ES-I3 (cell line): ENCODE measurements at regions not wholly inside any gene's neighbourhood (a gene's known extent, or its start where the extent isn't known, plus 50 kb on each side); places are given as distances from the start of the nearest gene placed in this dataset.

Source experiments
- H3K36me3 ChIP-seq: 2 replicates; pipeline ENCODE4 v1.6.1; 2013; ENCODE audit warnings: mild to moderate bottlenecking, low read length, control low read depth, moderate library complexity; ENCODE audit not compliant: insufficient read depth
- H3K4me1 ChIP-seq: 2 replicates; pipeline ENCODE4 v1.6.1; 2013; ENCODE audit warnings: mild to moderate bottlenecking, control low read depth, low read length; ENCODE audit not compliant: insufficient read depth
- H3K9ac ChIP-seq: 2 replicates; pipeline ENCODE4 v1.6.1; 2013; ENCODE audit warnings: low read depth, mild to moderate bottlenecking, low read length, moderate library complexity
- H3K9me3 ChIP-seq: 2 replicates; pipeline ENCODE4 v1.6.1; 2013; ENCODE audit warnings: mild to moderate bottlenecking, low read length, moderate library complexity; ENCODE audit not compliant: control insufficient read depth, insufficient read depth

DNA sequence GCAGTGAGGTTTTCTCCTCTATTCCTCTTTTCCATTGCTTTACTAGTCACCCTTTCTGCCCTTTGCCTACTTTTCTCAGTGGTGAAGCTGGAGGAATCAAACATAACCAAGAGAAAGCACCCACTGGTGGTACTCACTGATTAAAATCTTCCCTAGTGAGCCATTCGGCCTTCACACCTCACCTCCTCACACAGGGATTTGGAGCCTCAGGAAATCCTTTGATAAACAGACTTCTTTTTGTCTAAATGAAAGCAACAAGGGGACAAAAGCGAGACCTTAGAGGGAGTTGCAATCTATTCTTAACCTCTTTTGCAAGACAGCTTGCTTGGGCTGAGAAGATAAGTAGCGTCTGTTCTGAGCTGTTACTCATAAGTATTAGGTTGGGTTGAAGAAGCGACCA lies 572.6 kb downstream of the ZNF674 start:
- H3K4me1 ChIP-seq, result no peaks in the 10 kb centered on the region
- no peaks in the 10 kb centered on the region for H3K9me3 ChIP-seq
- no peak overlapping the region for H3K9ac ChIP-seq
- no peaks in the 10 kb centered on the region for H3K36me3 ChIP-seq

DNA sequence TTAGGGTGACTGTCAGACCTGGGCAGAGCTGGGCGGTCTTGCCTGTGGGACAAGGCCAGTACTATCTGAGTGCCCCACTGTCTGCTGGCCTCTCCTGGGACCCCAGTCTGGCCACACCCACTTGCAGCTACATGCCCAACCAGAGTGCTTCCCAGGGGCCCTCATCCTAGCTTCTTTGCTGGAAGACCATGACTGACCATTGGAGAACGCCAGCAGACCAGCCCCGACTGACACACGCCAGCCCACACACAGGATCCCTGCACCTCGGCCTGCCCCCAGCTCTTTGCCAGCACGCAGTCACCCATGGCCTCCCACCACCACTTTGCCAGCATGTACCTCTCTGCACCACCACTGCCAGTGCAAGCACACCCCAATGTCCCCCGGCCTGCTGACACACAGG lies 585.7 kb downstream of the ZNF674 start:
- H3K9ac ChIP-seq, result no peak overlapping the region
- peaks cover under 1% of the 10 kb centered on the region; the same call in 1 of the 2 replicates for H3K4me1 ChIP-seq
- H3K9me3 ChIP-seq, result peaks cover 3% of the 10 kb centered on the region; the same call in 1 of the 2 replicates
- H3K36me3 ChIP-seq, result no peaks in the 10 kb centered on the region

DNA sequence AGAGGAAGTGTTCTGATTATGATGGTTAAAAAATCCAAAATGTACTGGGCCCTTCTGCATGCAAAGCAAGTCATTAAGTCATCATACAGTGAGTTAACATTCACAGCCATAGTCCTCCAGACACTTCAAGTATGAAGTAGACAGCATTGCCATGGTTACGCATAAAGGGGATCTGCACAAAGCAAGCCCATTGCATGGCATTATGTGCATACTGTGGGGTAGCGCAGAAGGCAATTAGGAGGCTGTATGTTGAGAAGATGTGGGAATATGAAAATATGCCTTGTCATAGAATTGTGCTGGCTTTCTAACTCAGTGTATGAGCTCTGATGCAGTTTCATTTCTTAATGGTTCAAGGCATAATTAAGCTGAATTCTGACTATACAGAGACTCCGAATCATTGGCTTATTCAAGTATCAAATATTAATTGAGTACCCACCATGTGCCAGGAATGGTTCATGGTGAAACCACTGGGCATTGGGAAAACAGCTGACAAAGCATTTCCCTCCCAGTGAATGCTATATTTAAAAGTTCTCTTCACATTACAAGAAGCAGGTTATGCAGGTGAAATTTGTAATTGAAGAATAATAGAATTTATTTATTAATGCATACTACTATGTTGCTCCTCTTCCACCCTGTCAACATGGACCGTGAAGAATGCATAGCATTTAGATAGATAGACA lies 588.9 kb downstream of the ZNF674 start:
- H3K4me1 ChIP-seq, result peaks cover 8% of the 10 kb centered on the region
- no peaks in the 10 kb centered on the region for H3K9me3 ChIP-seq
- H3K9ac ChIP-seq, result no peak overlapping the region
- no peaks in the 10 kb centered on the region for H3K36me3 ChIP-seq

DNA sequence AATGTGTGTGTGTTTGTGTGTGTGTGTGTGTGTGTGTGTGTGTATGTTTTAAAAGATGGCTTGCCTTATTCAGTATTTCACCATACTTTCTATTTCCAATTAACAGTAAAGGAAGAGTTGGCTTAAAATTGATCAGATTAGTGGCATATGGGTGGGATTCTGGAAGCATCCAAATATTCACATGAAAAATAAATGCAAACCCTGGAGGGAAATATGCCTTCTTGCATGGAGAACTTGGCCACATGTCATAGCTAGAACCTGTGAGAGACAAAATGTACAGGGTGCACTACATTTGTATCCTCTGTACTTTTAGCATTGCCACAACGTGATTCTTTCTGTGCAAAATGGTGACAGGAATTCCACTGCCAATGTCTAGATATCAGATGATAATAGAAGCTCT lies 589.6 kb downstream of the ZNF674 start:
- H3K4me1 ChIP-seq, result peaks cover 8% of the 10 kb centered on the region
- H3K9me3 ChIP-seq, result no peaks in the 10 kb centered on the region
- no peak overlapping the region for H3K9ac ChIP-seq
- no peaks in the 10 kb centered on the region for H3K36me3 ChIP-seq

DNA sequence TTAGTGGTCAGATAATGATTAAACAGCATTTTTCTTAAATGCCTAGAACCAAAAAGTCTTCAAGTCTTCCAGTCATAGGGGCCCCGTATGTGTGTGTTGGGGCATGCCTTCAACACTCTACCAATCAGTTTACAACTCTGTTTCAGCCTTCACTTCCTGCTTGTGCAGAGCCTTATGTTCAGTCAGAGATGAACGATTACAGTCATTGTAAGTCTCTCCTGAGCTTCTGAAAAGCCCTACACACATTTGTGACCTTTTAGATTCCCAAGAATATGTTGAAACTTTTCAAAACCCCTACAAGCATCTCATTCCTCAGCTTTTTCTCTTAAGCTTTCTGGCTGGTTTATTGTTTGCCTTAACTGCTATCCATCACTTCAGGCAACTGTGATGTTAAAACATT lies 591.2 kb downstream of the ZNF674 start:
- H3K36me3 ChIP-seq, result no peaks in the 10 kb centered on the region
- H3K9ac ChIP-seq, result no peak overlapping the region
- no peaks in the 10 kb centered on the region for H3K9me3 ChIP-seq
- H3K4me1 ChIP-seq, result peaks cover 8% of the 10 kb centered on the region

DNA sequence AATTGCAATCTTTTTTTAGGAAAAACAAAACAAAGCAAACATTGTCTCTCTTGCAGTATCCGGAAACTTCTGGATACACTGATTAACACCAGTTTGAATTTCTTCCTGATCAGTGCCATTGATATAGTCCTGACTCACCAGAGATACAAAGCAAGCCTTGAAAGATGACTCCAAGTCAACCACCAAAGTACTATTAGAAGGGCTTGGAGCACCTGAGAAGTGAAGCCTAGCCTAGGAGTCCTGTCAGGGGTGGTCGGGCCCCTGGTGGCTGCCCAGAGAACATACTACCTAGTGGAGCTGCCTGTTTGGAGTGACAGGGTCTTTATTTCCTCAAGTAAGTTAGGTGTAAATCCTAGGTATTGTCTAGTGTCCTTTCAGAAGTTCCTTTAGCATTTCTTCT lies 593.2 kb downstream of the ZNF674 start:
- Histone ChIP-seq H3K9ac (no peak overlapping the region), H3K9me3 (no peaks in the 10 kb centered on the region), H3K4me1 (peaks cover 8% of the 10 kb centered on the region), H3K36me3 (no peaks in the 10 kb centered on the region)

DNA sequence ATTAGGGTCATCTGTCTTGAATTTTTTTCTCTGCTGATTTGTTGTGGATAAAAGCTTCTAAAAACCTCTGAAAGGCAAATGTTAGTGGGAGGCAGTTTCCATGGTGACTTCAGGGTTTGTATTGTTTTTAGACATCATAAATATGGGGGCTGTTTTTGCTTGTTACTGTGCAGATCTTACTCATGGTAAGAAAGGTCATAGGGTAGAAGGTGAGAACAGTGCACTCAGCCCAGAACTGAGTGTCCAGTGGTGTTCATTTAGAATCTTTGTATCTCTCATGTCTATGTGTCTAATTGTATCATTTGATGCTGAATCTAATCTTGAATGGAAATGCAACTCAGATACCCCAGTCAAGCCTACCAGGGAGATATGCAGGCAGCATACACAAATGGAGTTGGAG lies 609.8 kb downstream of the ZNF674 start:
- Histone ChIP-seq H3K9me3 (peaks cover 14% of the 10 kb centered on the region), H3K36me3 (no peaks in the 10 kb centered on the region; the same call in 1 of the 2 replicates), H3K4me1 (no peaks in the 10 kb centered on the region; the same call in 1 of the 2 replicates), H3K9ac (no peak overlapping the region)

DNA sequence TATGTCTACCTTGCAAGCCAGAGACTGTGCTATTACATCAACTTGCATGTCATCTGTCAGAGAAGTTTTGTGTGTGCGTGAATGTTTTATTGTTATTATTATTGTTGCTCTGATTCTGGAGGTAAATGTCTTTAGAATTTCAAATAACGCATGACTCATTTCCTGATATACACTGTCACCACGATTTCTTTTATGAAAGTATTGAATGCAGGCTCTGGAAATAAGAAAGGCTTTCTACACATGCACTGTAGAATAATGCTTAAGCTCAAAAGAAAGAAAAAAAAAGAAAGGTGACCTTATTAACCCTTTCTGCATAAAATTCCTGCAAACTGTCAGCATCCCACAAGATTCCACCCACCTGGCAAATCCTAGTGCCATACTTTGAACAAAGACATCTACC lies 632.9 kb downstream of the ZNF674 start:
- Histone ChIP-seq H3K9ac (no peak overlapping the region), H3K4me1 (peaks cover 25% of the 10 kb centered on the region), H3K9me3 (no peaks in the 10 kb centered on the region), H3K36me3 (no peaks in the 10 kb centered on the region)

DNA sequence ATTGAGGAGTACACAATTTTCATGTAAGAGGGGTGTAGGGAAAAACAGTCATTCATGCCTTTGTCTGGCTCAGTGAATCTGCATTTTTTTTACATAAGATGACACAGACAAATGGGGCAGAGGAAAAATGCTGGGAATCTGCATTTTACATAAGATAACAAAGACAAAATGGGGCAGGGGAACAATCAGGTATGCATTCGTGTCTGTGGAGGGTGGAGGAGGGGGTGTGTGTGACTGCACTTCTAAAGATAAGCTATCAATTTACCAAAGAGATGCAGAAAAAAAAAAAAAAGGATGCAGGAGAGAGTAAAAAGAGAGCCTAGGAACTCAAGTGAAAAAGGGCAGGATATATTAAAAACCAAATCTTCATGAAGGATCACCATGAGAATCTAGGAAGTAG lies 637.4 kb downstream of the ZNF674 start:
- Histone ChIP-seq H3K9me3 (no peaks in the 10 kb centered on the region), H3K36me3 (no peaks in the 10 kb centered on the region), H3K4me1 (peaks cover 51% of the 10 kb centered on the region), H3K9ac (no peak overlapping the region)

DNA sequence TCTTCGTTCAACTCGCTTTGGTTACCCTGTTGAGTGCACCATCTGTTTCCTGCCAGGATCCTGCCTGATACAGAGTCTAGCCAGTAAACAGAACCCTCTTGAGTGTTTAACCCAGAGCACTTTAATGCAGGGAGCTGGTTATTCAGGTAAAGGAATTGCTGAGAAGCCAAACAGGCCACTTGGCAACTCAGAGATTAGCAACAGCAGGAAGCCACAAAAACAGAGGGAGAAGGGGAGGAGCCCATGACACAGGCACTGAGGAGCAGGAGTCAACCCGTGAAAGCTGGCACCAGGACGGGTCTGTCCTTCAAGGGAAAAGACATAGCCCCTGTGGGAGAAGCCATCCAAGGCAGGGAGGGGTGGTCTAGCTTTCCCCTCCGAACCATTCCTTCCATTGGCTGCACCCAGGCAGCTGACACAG lies 641.4 kb downstream of the ZNF674 start:
- Histone ChIP-seq H3K4me1 (peaks cover 33% of the 10 kb centered on the region), H3K9me3 (no peaks in the 10 kb centered on the region), H3K36me3 (no peaks in the 10 kb centered on the region), H3K9ac (no peak overlapping the region)

DNA sequence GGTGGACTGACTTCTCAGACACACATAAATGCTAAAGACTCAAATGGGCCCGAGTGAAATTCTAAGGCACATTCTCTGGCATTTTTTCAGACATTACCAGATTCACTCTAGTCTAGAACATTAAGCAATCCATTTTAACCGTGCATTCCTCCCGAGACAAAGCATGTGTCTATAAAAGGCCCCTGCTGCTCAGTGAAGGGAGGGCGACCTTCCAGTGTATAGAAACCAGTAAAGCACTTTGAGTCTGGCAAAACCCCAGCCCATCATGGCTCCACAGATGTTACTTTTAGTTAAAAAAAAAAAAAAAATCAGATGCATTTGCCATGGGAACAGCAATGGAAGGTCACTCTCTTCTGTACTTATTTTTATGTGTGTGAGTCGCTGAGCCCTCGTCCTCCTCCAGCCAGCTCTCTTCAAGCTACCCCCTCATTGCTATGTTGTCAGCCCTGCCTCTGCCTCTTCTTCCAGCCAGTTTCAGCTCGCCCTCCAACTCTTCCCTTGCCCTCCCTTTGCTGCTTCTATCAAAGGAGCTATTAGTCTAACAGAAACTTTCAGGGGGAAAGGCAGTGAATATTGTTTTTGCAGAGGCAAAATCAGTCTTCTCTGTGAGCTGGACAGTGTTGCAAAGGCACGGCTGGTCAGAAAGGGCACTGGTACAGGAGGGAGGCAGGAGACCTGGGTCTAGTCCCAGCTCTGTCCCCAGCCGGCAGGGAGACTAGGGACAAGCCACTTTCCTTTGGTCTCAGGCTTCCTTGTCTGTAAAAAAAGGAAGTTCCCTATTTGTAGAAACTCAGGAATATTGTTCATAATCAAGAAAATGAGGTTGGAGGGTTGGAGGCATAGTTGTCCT lies 644.2 kb downstream of the ZNF674 start:
- H3K4me1 ChIP-seq, result peaks cover 22% of the 10 kb centered on the region
- H3K36me3 ChIP-seq, result no peaks in the 10 kb centered on the region
- no peak overlapping the region for H3K9ac ChIP-seq
- H3K9me3 ChIP-seq, result no peaks in the 10 kb centered on the region

DNA sequence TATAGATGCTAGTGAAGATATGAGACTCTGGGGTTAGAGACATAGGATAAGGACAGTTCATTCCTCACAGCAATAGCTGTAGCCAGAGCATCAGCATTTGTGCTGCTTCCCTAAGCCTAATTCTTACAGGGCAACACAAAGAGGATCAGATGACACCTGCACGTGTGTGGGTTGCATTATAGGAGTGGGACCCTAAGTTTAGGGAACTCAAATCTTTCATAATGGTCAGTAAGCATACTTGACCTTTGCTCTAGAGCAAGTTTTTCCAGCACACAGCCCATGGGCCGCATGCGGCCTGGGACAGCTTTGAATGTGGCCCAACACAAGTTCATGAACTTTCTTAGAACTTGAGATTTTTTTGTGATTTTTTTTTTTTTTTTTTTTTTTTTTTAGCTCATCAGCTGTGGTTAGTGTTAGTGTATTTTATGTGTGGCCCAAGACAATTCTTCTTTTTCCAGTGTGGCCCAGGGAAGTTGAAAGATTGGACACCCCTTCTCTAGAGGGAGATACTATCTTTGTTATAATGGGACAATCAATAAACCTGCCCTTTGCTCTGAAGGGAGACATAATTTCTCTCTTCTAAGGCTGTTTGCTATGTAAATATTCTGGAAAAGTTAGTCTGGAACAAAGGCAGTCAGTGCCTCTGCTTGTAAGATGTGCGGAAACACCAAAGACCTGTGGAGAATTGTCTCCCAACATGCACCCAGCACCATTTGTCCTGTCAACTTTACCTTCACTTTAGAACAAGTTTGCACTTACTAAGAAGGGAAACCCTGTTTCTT lies 650.2 kb downstream of the ZNF674 start:
- Histone ChIP-seq H3K36me3 (no peaks in the 10 kb centered on the region), H3K9ac (no peak overlapping the region), H3K4me1 (no peaks in the 10 kb centered on the region), H3K9me3 (no peaks in the 10 kb centered on the region)

DNA sequence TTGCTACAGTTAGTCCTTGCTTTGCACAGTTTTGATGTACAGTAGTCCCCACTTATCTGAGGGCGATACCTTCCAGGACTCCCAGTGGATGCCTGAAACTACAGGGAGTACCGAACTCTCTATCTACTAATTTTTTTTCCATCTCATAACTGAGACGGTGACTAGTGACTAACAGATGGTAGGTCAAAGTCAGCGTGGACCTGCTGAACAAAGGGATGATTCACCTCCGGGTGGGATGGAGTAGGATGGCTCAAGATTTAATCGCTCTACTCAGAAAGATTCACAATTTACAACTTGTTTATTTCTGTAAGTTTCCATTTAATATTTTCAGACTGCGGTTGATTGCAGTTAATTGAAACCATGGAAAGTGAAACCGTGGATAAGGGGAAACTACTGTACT lies 655.8 kb downstream of the ZNF674 start:
- H3K4me1 ChIP-seq, result peaks cover 11% of the 10 kb centered on the region
- no peaks in the 10 kb centered on the region for H3K9me3 ChIP-seq
- no peak overlapping the region for H3K9ac ChIP-seq
- no peaks in the 10 kb centered on the region for H3K36me3 ChIP-seq

DNA sequence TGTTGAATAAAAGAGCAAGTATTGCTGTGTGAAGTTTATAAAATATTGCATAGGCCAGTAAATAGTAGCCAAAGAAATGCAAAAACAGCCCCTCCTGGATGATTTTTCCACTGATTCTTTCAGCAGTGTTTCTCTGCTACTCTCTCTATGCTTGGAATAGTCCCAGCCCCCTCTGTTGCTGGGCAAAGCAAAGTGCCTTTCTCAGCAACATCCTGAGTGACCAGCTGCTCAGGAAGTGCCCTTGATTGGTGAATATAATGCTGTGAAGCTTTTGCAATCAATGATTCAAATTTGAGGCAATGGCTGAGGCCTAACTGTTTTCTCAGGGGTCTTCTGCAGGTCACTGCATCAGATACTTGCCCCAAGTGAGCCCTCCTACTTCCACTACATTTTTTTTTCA lies 656.7 kb downstream of the ZNF674 start:
- H3K9me3 ChIP-seq, result no peaks in the 10 kb centered on the region
- H3K36me3 ChIP-seq, result no peaks in the 10 kb centered on the region
- H3K4me1 ChIP-seq, result peaks cover 11% of the 10 kb centered on the region
- no peak overlapping the region for H3K9ac ChIP-seq
